GM23338 (cell line): ENCODE measurements at regions not wholly inside any gene's neighbourhood (a gene's known extent, or its start where the extent isn't known, plus 50 kb on each side); places are given as distances from the start of the nearest gene placed in this dataset.

Source experiments
- CREB1 ChIP-seq: fragments of 250-450 bp; sonication (Bioruptor Pico); IDR thresholded peaks from 2 replicates; pipeline ENCODE4 v1.5.0; 2020; ENCODE audit warnings: low read depth, mild to moderate bottlenecking, moderate library complexity
- EZH2 ChIP-seq: fragments of 200-600 bp; sonication (generic); IDR thresholded peaks from one replicate; pipeline ENCODE4 v1.8.0; 2017; ENCODE audit warnings: antibody characterized with exemption, mild to moderate bottlenecking, low read depth; ENCODE audit not compliant: unreplicated experiment
- EZH2phosphoT487 ChIP-seq: fragments of 200-600 bp; sonication (generic); IDR thresholded peaks from one replicate; pipeline ENCODE4 v1.8.1; 2018; ENCODE audit warnings: antibody characterized with exemption; ENCODE audit not compliant: unreplicated experiment
- JUNB ChIP-seq: IDR thresholded peaks from one replicate; pipeline ENCODE4 v1.6.1; 2016; ENCODE audit warnings: antibody characterized with exemption; ENCODE audit not compliant: unreplicated experiment
- NANOG ChIP-seq: IDR thresholded peaks from 2 replicates; pipeline ENCODE4 v1.6.1; 2016; ENCODE audit warnings: antibody characterized with exemption, borderline replicate concordance
- POLR2AphosphoS5 ChIP-seq: IDR thresholded peaks from 2 replicates; pipeline ENCODE4 v1.6.1; 2016; ENCODE audit warnings: antibody characterized with exemption, low read depth
- REST ChIP-seq: IDR thresholded peaks from one replicate; pipeline ENCODE4 v1.6.1; 2018; ENCODE audit warnings: antibody characterized with exemption; ENCODE audit not compliant: unreplicated experiment
- STAT1 ChIP-seq: IDR thresholded peaks from one replicate; pipeline ENCODE4 v1.6.1; 2016; ENCODE audit warnings: antibody characterized with exemption; ENCODE audit not compliant: unreplicated experiment
- ZNF114 ChIP-seq: fragments of 250-450 bp; sonication (Bioruptor Pico); IDR thresholded peaks from 2 replicates; pipeline ENCODE4 v1.5.0; 2020; ENCODE audit warnings: mild to moderate bottlenecking, moderate library complexity
- ZNF331 ChIP-seq: fragments of 250-450 bp; sonication (Bioruptor Pico); IDR thresholded peaks from 2 replicates; pipeline ENCODE4 v1.5.0; 2020; ENCODE audit warnings: low read depth, mild to moderate bottlenecking, moderate library complexity
- TF ChIP-seq, protein P1 (sequence below), 2 experiments: fragments of 200-600 bp in 1 of 2; sonication (generic) in 1 of 2; conservative IDR thresholded peaks; 2 replicates each; pipeline versions ENCODE4 v1.5.1 to v1.6.1; 2016 to 2017; ENCODE audit warnings: antibody characterized with exemption in 2 of 2, low read depth in 2 of 2, mild to moderate bottlenecking in 2 of 2, moderate library complexity in 1 of 2

DNA sequence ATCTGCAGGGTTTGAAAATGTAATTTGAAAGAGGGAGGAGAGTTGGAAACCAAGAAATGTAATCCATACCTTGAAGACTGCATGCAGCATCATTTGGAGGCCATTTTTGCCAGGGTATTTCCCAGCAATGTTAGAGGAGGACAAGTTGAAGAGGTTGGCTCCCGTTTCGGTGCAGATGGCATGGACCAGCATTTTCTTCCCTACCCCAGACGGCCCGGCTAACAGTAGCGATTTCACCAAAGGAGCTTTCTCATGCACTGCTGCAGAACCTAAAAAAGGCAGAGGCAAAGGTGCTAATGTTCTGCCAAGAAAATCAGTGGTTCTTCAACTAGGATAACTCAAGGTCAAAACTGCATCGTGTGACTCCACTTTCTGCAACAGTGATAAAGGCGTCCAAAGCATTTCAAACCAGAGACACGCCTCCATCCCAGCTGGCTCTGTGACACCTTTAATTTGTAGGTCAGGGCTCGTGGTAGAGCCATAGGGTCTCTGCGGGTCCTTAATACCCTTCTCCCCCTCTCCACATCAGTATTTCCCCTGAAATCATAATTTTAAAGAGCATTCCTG, 99.6 kb upstream of the ASB18 start:
- TF ChIP-seq, protein P1, sequence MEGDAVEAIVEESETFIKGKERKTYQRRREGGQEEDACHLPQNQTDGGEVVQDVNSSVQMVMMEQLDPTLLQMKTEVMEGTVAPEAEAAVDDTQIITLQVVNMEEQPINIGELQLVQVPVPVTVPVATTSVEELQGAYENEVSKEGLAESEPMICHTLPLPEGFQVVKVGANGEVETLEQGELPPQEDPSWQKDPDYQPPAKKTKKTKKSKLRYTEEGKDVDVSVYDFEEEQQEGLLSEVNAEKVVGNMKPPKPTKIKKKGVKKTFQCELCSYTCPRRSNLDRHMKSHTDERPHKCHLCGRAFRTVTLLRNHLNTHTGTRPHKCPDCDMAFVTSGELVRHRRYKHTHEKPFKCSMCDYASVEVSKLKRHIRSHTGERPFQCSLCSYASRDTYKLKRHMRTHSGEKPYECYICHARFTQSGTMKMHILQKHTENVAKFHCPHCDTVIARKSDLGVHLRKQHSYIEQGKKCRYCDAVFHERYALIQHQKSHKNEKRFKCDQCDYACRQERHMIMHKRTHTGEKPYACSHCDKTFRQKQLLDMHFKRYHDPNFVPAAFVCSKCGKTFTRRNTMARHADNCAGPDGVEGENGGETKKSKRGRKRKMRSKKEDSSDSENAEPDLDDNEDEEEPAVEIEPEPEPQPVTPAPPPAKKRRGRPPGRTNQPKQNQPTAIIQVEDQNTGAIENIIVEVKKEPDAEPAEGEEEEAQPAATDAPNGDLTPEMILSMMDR (conservative IDR thresholded peaks at IDR 0.05; ENCODE audit: low read depth in 2 of 2): no peak
- TF ChIP-seq JUNB (no peak), REST (no peak), STAT1 (no peak), EZH2phosphoT487 (no peak), NANOG (no peak), POLR2AphosphoS5 (no peak), EZH2 (no peak), CREB1 (CRISPR knock-in tag) (no peak), ZNF114 (CRISPR knock-in tag) (no peak), ZNF331 (CRISPR knock-in tag) (no peak)
